Uterus (tissue), 3 donors: ENCODE measurements at regions not wholly inside any gene's neighbourhood (a gene's known extent, or its start where the extent isn't known, plus 50 kb on each side); places are given as distances from the start of the nearest gene placed in this dataset.

Experiments used
- DNase-seq, 2 donors: peaks; one replicate each; pipeline ENCODE4 v3.0.0-alpha.2; 2019 to 2020
- H3K27ac ChIP-seq, 2 donors: fragments of 200-600 bp; sonication (generic); 1 replicate in 1 of 2; 2 replicates in 1 of 2; pipeline ENCODE4 v1.5.1; 2016 to 2018
- H3K27me3 ChIP-seq, 2 donors: fragments of 200-600 bp; sonication (generic); one replicate each; pipeline ENCODE4 v1.5.1; 2018 to 2019; ENCODE audit warnings: control low read depth in 1 of 2
- H3K36me3 ChIP-seq, 2 donors: fragments of 200-600 bp; sonication (generic); one replicate each; pipeline ENCODE4 v1.5.1; 2019; ENCODE audit warnings: control low read depth in 1 of 2
- H3K4me1 ChIP-seq, 2 donors: fragments of 200-600 bp; sonication (generic); one replicate each; pipeline ENCODE4 v1.5.1; 2018 to 2019; ENCODE audit warnings: control low read depth in 1 of 2
- H3K4me3 ChIP-seq, 2 donors: fragments of 200-600 bp; sonication (generic); 1 replicate in 1 of 2; 2 replicates in 1 of 2; pipeline ENCODE4 v1.5.1; 2018 to 2019; ENCODE audit warnings: mild to moderate bottlenecking in 1 of 2
- H3K9me3 ChIP-seq, 2 donors: fragments of 200-600 bp; sonication (generic); one replicate each; pipeline ENCODE4 v1.5.1; 2019; ENCODE audit warnings: control low read depth in 1 of 2
- POLR2A ChIP-seq, 2 donors: fragments of 450-650 bp; IDR thresholded peaks; one replicate each; pipeline ENCODE4 v1.6.1; 2016; ENCODE audit warnings: antibody characterized with exemption in 2 of 2, mild to moderate bottlenecking in 1 of 2, moderate library complexity in 1 of 2
- intact Hi-C: fragments of 100-400 bp; cut with DNase I; formaldehyde crosslinking; loops from one replicate; pipeline ENCODE4 v1.15.1; 2023; ENCODE audit warnings: low total_unique reads
- TF ChIP-seq, protein P1 (sequence below), 4 experiments: fragments of 200-600 bp in 2 of 4; fragments of 450-650 bp in 2 of 4; sonication (generic) in 2 of 4; IDR thresholded peaks; one replicate each; pipeline ENCODE4 v1.5.1; 2016 to 2019; ENCODE audit warnings: antibody characterized with exemption in 4 of 4, mild to moderate bottlenecking in 2 of 4, moderate library complexity in 1 of 4
- donor health status: DM: yes; HTN: yes; CAD: no.

GRCh38 chr1:239906394-239906793 is 185.3 kb upstream of the FMN2 start:
- H3K4me3 ChIP-seq = no peak overlapping the region
- TF ChIP-seq POLR2A (IDR thresholded peaks at IDR 0.05) = no peak
- TF ChIP-seq, protein P1, sequence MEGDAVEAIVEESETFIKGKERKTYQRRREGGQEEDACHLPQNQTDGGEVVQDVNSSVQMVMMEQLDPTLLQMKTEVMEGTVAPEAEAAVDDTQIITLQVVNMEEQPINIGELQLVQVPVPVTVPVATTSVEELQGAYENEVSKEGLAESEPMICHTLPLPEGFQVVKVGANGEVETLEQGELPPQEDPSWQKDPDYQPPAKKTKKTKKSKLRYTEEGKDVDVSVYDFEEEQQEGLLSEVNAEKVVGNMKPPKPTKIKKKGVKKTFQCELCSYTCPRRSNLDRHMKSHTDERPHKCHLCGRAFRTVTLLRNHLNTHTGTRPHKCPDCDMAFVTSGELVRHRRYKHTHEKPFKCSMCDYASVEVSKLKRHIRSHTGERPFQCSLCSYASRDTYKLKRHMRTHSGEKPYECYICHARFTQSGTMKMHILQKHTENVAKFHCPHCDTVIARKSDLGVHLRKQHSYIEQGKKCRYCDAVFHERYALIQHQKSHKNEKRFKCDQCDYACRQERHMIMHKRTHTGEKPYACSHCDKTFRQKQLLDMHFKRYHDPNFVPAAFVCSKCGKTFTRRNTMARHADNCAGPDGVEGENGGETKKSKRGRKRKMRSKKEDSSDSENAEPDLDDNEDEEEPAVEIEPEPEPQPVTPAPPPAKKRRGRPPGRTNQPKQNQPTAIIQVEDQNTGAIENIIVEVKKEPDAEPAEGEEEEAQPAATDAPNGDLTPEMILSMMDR (IDR thresholded peaks at IDR 0.05) = no peak
- no peak overlapping the region for H3K27ac ChIP-seq
- no peaks in the 10 kb centered on the region for H3K36me3 ChIP-seq
- no peaks in the 10 kb centered on the region for H3K9me3 ChIP-seq
- DNase-seq = no peak
- no peaks in the 10 kb centered on the region for H3K4me1 ChIP-seq
- H3K27me3 ChIP-seq = no peaks in the 10 kb centered on the region
- intact Hi-C loops = no loop called here

- H3K4me1 ChIP-seq = no peaks in the 10 kb centered on the region
- TF ChIP-seq POLR2A (IDR thresholded peaks at IDR 0.05) = no peak
- TF ChIP-seq, protein P1 (IDR thresholded peaks at IDR 0.05) = no peak
- intact Hi-C loops = no loop called here
- no peak for DNase-seq
- no peak overlapping the region for H3K4me3 ChIP-seq
- H3K27me3 ChIP-seq = no peaks in the 10 kb centered on the region
- H3K9me3 ChIP-seq = no peaks in the 10 kb centered on the region
- no peak overlapping the region for H3K27ac ChIP-seq
- no peaks in the 10 kb centered on the region for H3K36me3 ChIP-seq
Measured at GRCh38 chr1:239909898-239910297, 181.8 kb upstream of the FMN2 start.

- H3K9me3 ChIP-seq = no peaks in the 10 kb centered on the region
- no peak overlapping the region for H3K4me3 ChIP-seq
- H3K27me3 ChIP-seq = no peaks in the 10 kb centered on the region
- H3K4me1 ChIP-seq = no peaks in the 10 kb centered on the region
- TF ChIP-seq, protein P1 (IDR thresholded peaks at IDR 0.05) = no peak
- no peak for TF ChIP-seq POLR2A (IDR thresholded peaks at IDR 0.05)
- no peaks in the 10 kb centered on the region for H3K36me3 ChIP-seq
- intact Hi-C loops = no loop called here
- DNase-seq = no peak
- H3K27ac ChIP-seq = no peak overlapping the region
Measured at GRCh38 chr1:239912471-239912870, 179.2 kb upstream of the FMN2 start.

- Histone ChIP-seq H3K9me3 (no peaks in the 10 kb centered on the region), H3K27ac (no peak overlapping the region), H3K4me3 (no peak overlapping the region), H3K36me3 (no peaks in the 10 kb centered on the region), H3K4me1 (no peaks in the 10 kb centered on the region), H3K27me3 (no peaks in the 10 kb centered on the region)
- no peak for TF ChIP-seq POLR2A (IDR thresholded peaks at IDR 0.05)
- TF ChIP-seq, protein P1 (IDR thresholded peaks at IDR 0.05) = no peak
- no peak for DNase-seq
- intact Hi-C loops = no loop called here
Measured at GRCh38 chr1:239913141-239913585, 178.5 kb upstream of the FMN2 start.

DNA sequence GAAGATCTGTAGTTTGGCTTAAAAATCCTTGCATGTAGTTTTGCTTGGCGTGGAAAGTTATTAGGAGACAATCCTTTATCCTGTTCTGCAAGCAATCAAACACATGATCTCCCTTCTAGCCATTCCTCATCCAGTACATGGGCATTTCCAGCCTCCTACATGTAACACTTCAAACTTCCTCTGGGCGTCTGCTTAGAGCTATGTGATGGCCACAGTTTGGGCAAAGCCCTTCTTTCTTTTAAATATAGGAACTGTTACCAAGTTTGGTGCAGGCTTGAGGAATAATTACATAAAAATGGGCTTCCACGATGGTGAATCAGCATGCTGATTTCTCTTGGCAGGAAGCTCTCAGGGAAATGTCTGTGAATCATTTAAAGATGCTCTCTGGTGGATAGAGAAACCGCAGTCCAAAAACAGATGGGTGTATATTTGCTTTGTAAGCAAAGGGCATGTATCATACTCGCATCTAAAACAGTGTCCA is 176.9 kb upstream of the FMN2 start:
- no peaks in the 10 kb centered on the region for H3K27me3 ChIP-seq
- H3K27ac ChIP-seq = no peak overlapping the region
- H3K36me3 ChIP-seq = no peaks in the 10 kb centered on the region
- no peak for DNase-seq
- no peak overlapping the region for H3K4me3 ChIP-seq
- TF ChIP-seq POLR2A (IDR thresholded peaks at IDR 0.05) = no peak
- TF ChIP-seq, protein P1 (IDR thresholded peaks at IDR 0.05) = no peak
- H3K4me1 ChIP-seq = no peaks in the 10 kb centered on the region
- H3K9me3 ChIP-seq = no peaks in the 10 kb centered on the region
- intact Hi-C loops = no loop called here
